H9 (cell line): ENCODE measurements at regions not wholly inside any gene's neighbourhood (a gene's known extent, or its start where the extent isn't known, plus 50 kb on each side); places are given as distances from the start of the nearest gene placed in this dataset.

Experiments
- DNase-seq: peaks from one replicate; pipeline ENCODE4 v3.0.0-alpha.2; 2017
- H2AFZ ChIP-seq: one replicate; pipeline ENCODE4 v1.6.1; 2013; ENCODE audit warnings: mild to moderate bottlenecking, low read length, control low read depth, moderate library complexity
- H2AK5ac ChIP-seq: 2 replicates; pipeline ENCODE4 v1.6.1; 2013; ENCODE audit warnings: low read length, control low read depth, mixed read lengths; ENCODE audit not compliant: insufficient read length
- H2BK120ac ChIP-seq: one replicate; pipeline ENCODE4 v1.6.1; 2013; ENCODE audit warnings: low read depth, mild to moderate bottlenecking, low read length, control low read depth, inconsistent platforms; ENCODE audit not compliant: poor library complexity, severe bottlenecking
- H2BK12ac ChIP-seq: 2 replicates; pipeline ENCODE4 v1.6.1; 2013; ENCODE audit warnings: low read length, control low read depth, mixed read lengths, low read depth; ENCODE audit not compliant: insufficient read length
- H2BK15ac ChIP-seq: 2 replicates; pipeline ENCODE4 v1.6.1; 2013; ENCODE audit warnings: low read depth, low read length, control low read depth
- H2BK20ac ChIP-seq: one replicate; pipeline ENCODE4 v1.6.1; 2013; ENCODE audit warnings: low read depth, mild to moderate bottlenecking, low read length, control low read depth, inconsistent platforms; ENCODE audit not compliant: poor library complexity, severe bottlenecking
- H2BK5ac ChIP-seq: 2 replicates; pipeline ENCODE4 v1.6.1; 2013; ENCODE audit warnings: low read length, control low read depth, mixed read lengths; ENCODE audit not compliant: insufficient read length
- H3K14ac ChIP-seq: 2 replicates; pipeline ENCODE4 v1.6.1; 2013; ENCODE audit warnings: low read length, control low read depth; ENCODE audit not compliant: insufficient read depth
- H3K18ac ChIP-seq: 2 replicates; pipeline ENCODE4 v1.6.1; 2013; ENCODE audit warnings: low read depth, mild to moderate bottlenecking, mixed read lengths, low read length, control low read depth; ENCODE audit not compliant: insufficient read length
- H3K23ac ChIP-seq: 2 replicates; pipeline ENCODE4 v1.6.1; 2013; ENCODE audit warnings: low read length, control low read depth, mixed read lengths, low read depth; ENCODE audit not compliant: insufficient read length
- H3K23me2 ChIP-seq: 2 replicates; pipeline ENCODE4 v1.6.1; 2013; ENCODE audit warnings: low read depth, mild to moderate bottlenecking, mixed read lengths, low read length, control low read depth; ENCODE audit not compliant: insufficient read length, poor library complexity, severe bottlenecking
- H3K27ac ChIP-seq: 2 replicates; pipeline ENCODE4 v1.5.1; 2013; ENCODE audit warnings: low read length, control low read depth, mixed read lengths, low read depth; ENCODE audit not compliant: insufficient read length
- H3K27me3 ChIP-seq: 2 replicates; pipeline ENCODE4 v1.6.1; 2013; ENCODE audit warnings: low read length, control low read depth, inconsistent platforms; ENCODE audit not compliant: insufficient read depth
- H3K4ac ChIP-seq: 2 replicates; pipeline ENCODE4 v1.6.1; 2013; ENCODE audit warnings: low read depth, mild to moderate bottlenecking, control low read depth, inconsistent platforms, low read length, moderate library complexity
- H3K4me1 ChIP-seq: 2 replicates; pipeline ENCODE4 v1.6.1; 2013; ENCODE audit warnings: low read length, control low read depth, inconsistent platforms; ENCODE audit not compliant: insufficient read depth
- H3K4me2 ChIP-seq: 2 replicates; pipeline ENCODE4 v1.6.1; 2013; ENCODE audit warnings: low read length, control low read depth, mixed read lengths; ENCODE audit not compliant: insufficient read length, insufficient read depth
- H3K56ac ChIP-seq: 2 replicates; pipeline ENCODE4 v1.6.1; 2013; ENCODE audit warnings: low read depth, mild to moderate bottlenecking, mixed read lengths, low read length, control low read depth; ENCODE audit not compliant: insufficient read length
- H3K79me1 ChIP-seq: 2 replicates; pipeline ENCODE4 v1.6.1; 2013; ENCODE audit warnings: low read depth, mild to moderate bottlenecking, moderate library complexity, low read length, control low read depth, inconsistent platforms; ENCODE audit not compliant: insufficient read depth, poor library complexity, severe bottlenecking
- H3K79me2 ChIP-seq: 2 replicates; pipeline ENCODE4 v1.6.1; 2013; ENCODE audit warnings: low read length, control low read depth, inconsistent platforms; ENCODE audit not compliant: insufficient read depth
- H3K9ac ChIP-seq: 2 replicates; pipeline ENCODE4 v1.6.1; 2013; ENCODE audit warnings: low read length, control low read depth, mixed read lengths; ENCODE audit not compliant: insufficient read length; ENCODE audit errors: extremely low read depth
- H3K9me3 ChIP-seq: one replicate; pipeline ENCODE4 v1.6.1; 2013; ENCODE audit warnings: low read depth, low read length, inconsistent platforms; ENCODE audit not compliant: control insufficient read depth
- H3T11ph ChIP-seq: one replicate; pipeline ENCODE4 v1.6.1; 2013; ENCODE audit warnings: mild to moderate bottlenecking, low read length, control low read depth, inconsistent platforms
- H4K20me1 ChIP-seq: one replicate; pipeline ENCODE4 v1.6.1; 2013; ENCODE audit not compliant: control insufficient read depth, insufficient read length, insufficient read depth
- H4K5ac ChIP-seq: 2 replicates; pipeline ENCODE4 v1.6.1; 2013; ENCODE audit warnings: low read depth, mild to moderate bottlenecking, mixed read lengths, low read length, control low read depth; ENCODE audit not compliant: insufficient read length
- H4K8ac ChIP-seq: replicated peaks from 2 replicates; pipeline ENCODE4 v1.6.1; 2013; ENCODE audit warnings: low read length, control low read depth, mixed read lengths, low read depth; ENCODE audit not compliant: insufficient read length
- H4K91ac ChIP-seq: 2 replicates; pipeline ENCODE4 v1.6.1; 2013; ENCODE audit warnings: low read depth, mild to moderate bottlenecking, moderate library complexity, mixed read lengths, low read length, control low read depth; ENCODE audit not compliant: insufficient read length
- H3K27ac Mint-ChIP-seq, 3 experiments: 2 replicates in 2 of 3; 3 replicates in 1 of 3; pipeline ENCODE4 v1.8.0; 2020 to 2021; ENCODE audit warnings: mixed read lengths in 3 of 3, mild to moderate bottlenecking in 1 of 3, moderate library complexity in 1 of 3
- H3K27me3 Mint-ChIP-seq: 2 replicates; pipeline ENCODE4 v1.8.0; 2021; ENCODE audit warnings: low read depth, mild to moderate bottlenecking, moderate library complexity, mixed read lengths
- H3K36me3 Mint-ChIP-seq, 3 experiments: 2 replicates in 2 of 3; 3 replicates in 1 of 3; pipeline ENCODE4 v1.8.0; 2020 to 2021; ENCODE audit warnings: low read depth in 3 of 3, mixed read lengths in 3 of 3; ENCODE audit not compliant: insufficient read depth in 1 of 3
- H3K4me1 Mint-ChIP-seq, 2 experiments: 2 replicates each; pipeline ENCODE4 v1.8.0; 2020; ENCODE audit warnings: mixed read lengths in 2 of 2
- H3K4me3 Mint-ChIP-seq, 2 experiments: 2 replicates in 1 of 2; 3 replicates in 1 of 2; pipeline ENCODE4 v1.8.0; 2020 to 2021; ENCODE audit warnings: mild to moderate bottlenecking in 2 of 2, mixed read lengths in 2 of 2, moderate library complexity in 1 of 2
- H3K9me3 Mint-ChIP-seq, 2 experiments: 2 replicates in 1 of 2; 3 replicates in 1 of 2; pipeline ENCODE4 v1.8.0; 2020; ENCODE audit warnings: mild to moderate bottlenecking in 2 of 2, mixed read lengths in 2 of 2, moderate library complexity in 1 of 2
- WGBS: extraction: QIAGEN DNeasy Blood & Tissue Kit; methylation state at CpG from one replicate; pipeline ENCODE4 v1.1.7; 2013; ENCODE audit warnings: missing lambda C conversion rate, low lambda C conversion rate, mixed read lengths; ENCODE audit not compliant: insufficient read length; ENCODE audit errors: extremely low coverage; 5-methylcytosine and 5-hydroxymethylcytosine counted together
- TF ChIP-seq, protein P1 (sequence below): fragments of 200-600 bp; sonication (generic); conservative IDR thresholded peaks from 3 replicates; pipeline ENCODE4 v1.8.0; 2021; ENCODE audit warnings: antibody characterized with exemption, mild to moderate bottlenecking

DNA sequence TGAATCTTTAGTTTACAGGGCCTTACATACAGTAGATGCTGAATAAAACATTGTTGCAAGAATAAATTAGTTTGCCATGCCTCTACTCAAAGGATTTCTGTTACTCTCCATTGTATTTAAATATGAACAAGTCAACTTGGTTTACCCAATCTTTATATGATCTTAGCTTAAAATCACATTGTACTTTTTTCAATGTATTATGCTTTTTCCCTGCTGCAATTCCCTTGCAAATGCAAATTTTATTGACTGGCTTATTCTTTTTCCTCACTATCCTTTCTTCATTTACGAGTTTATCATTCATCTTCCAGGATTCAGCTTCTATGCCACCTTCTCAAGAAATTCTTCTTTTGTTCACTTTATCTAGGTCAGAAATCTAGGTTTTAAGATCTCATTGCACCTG, 571.4 kb upstream of the ZNF804A start:
- Histone ChIP-seq H2BK120ac (no peak overlapping the region), H2BK15ac (no peak overlapping the region), H2BK20ac (no peak overlapping the region), H2AFZ (no peak overlapping the region), H3K79me1 (no peaks in the 10 kb centered on the region), H2BK5ac (no peak overlapping the region), H3K4ac (no peak overlapping the region), H3K27me3 (no peaks in the 10 kb centered on the region), H3K18ac (no peak overlapping the region), H4K20me1 (no peaks in the 10 kb centered on the region), H3T11ph (no peak overlapping the region), H3K23ac (no peak overlapping the region), H4K8ac (no peak overlapping the region), H2BK12ac (no peak overlapping the region), H4K91ac (no peak overlapping the region), H3K27ac (no peak overlapping the region), H3K4me2 (no peak overlapping the region), H3K9me3 (no peaks in the 10 kb centered on the region), H3K4me1 (no peaks in the 10 kb centered on the region), H3K79me2 (no peaks in the 10 kb centered on the region), H3K23me2 (no peaks in the 10 kb centered on the region), H3K9ac (no peak overlapping the region), H3K14ac (no peak overlapping the region), H4K5ac (no peak overlapping the region), H2AK5ac (no peak overlapping the region), H3K56ac (no peak overlapping the region)
- no peak overlapping the region for H3K27ac Mint-ChIP-seq
- H3K36me3 Mint-ChIP-seq = no peaks in the 10 kb centered on the region
- H3K9me3 Mint-ChIP-seq = no peaks in the 10 kb centered on the region
- TF ChIP-seq, protein P1, sequence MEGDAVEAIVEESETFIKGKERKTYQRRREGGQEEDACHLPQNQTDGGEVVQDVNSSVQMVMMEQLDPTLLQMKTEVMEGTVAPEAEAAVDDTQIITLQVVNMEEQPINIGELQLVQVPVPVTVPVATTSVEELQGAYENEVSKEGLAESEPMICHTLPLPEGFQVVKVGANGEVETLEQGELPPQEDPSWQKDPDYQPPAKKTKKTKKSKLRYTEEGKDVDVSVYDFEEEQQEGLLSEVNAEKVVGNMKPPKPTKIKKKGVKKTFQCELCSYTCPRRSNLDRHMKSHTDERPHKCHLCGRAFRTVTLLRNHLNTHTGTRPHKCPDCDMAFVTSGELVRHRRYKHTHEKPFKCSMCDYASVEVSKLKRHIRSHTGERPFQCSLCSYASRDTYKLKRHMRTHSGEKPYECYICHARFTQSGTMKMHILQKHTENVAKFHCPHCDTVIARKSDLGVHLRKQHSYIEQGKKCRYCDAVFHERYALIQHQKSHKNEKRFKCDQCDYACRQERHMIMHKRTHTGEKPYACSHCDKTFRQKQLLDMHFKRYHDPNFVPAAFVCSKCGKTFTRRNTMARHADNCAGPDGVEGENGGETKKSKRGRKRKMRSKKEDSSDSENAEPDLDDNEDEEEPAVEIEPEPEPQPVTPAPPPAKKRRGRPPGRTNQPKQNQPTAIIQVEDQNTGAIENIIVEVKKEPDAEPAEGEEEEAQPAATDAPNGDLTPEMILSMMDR = no peak
- no CpG with 5 or more reads among the region's 1 CpG for WGBS
- H3K4me1 Mint-ChIP-seq = peaks cover 8 to 26% of the 10 kb centered on the region in 2 experiments
- no peak for DNase-seq
- H3K27me3 Mint-ChIP-seq = no peaks in the 10 kb centered on the region
- H3K4me3 Mint-ChIP-seq = no peak overlapping the region
